HFFc6 (cell line): ENCODE measurements at regions not wholly inside any gene's neighbourhood (a gene's known extent, or its start where the extent isn't known, plus 50 kb on each side); places are given as distances from the start of the nearest gene placed in this dataset.

ENCODE experiments used
- DNase-seq: peaks from one replicate; pipeline ENCODE4 v3.0.0-alpha.2; 2018
- H3K27ac Mint-ChIP-seq: 2 replicates; pipeline ENCODE4 v1.8.0; 2020; ENCODE audit warnings: mild to moderate bottlenecking, mixed read lengths
- H3K27me3 Mint-ChIP-seq: 2 replicates; pipeline ENCODE4 v1.8.0; 2021; ENCODE audit warnings: mild to moderate bottlenecking, moderate library complexity, mixed read lengths; ENCODE audit not compliant: insufficient read depth
- H3K36me3 Mint-ChIP-seq: 2 replicates; pipeline ENCODE4 v1.8.0; 2021; ENCODE audit warnings: low read depth, mixed read lengths
- H3K4me1 Mint-ChIP-seq: 2 replicates; pipeline ENCODE4 v1.8.0; 2020; ENCODE audit warnings: low read depth, mixed read lengths
- H3K4me3 Mint-ChIP-seq: 2 replicates; pipeline ENCODE4 v1.8.0; 2020; ENCODE audit warnings: mild to moderate bottlenecking, moderate library complexity, mixed read lengths
- H3K9me3 Mint-ChIP-seq: 2 replicates; pipeline ENCODE4 v1.8.0; 2020; ENCODE audit warnings: mild to moderate bottlenecking, mixed read lengths
- TF ChIP-seq, protein P1 (sequence below): fragments of 200-600 bp; sonication (generic); IDR thresholded peaks from 2 replicates; pipeline ENCODE4 v1.5.0; 2021; ENCODE audit warnings: antibody characterized with exemption, mild to moderate bottlenecking

DNA sequence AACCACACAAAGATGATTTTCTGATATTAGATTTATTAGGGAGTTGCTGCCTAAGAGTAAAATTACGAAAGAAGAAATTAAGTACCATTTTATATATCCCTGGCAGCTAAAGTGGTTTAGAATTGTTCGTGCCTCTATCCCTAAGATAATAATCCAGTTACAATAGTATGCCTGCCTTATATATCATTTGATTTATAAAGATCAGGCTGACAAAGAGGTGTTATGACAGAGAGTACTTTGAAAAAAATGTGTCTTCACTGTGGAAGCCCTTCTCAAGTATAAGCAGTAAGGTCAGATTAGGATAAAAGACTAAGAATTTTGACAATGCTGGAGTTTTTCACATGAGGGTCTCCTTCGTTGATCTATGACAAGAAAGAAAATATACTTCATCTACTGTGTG is 619.9 kb downstream of the ADGRL2 start:
- Mint-ChIP-seq H3K36me3 (no peaks in the 10 kb centered on the region), H3K27ac (no peak overlapping the region), H3K4me3 (no peak overlapping the region), H3K4me1 (no peaks in the 10 kb centered on the region), H3K9me3 (peaks cover 14% of the 10 kb centered on the region), H3K27me3 (no peaks in the 10 kb centered on the region)
- TF ChIP-seq, protein P1, sequence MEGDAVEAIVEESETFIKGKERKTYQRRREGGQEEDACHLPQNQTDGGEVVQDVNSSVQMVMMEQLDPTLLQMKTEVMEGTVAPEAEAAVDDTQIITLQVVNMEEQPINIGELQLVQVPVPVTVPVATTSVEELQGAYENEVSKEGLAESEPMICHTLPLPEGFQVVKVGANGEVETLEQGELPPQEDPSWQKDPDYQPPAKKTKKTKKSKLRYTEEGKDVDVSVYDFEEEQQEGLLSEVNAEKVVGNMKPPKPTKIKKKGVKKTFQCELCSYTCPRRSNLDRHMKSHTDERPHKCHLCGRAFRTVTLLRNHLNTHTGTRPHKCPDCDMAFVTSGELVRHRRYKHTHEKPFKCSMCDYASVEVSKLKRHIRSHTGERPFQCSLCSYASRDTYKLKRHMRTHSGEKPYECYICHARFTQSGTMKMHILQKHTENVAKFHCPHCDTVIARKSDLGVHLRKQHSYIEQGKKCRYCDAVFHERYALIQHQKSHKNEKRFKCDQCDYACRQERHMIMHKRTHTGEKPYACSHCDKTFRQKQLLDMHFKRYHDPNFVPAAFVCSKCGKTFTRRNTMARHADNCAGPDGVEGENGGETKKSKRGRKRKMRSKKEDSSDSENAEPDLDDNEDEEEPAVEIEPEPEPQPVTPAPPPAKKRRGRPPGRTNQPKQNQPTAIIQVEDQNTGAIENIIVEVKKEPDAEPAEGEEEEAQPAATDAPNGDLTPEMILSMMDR, result no peak
- no peak for DNase-seq

DNA sequence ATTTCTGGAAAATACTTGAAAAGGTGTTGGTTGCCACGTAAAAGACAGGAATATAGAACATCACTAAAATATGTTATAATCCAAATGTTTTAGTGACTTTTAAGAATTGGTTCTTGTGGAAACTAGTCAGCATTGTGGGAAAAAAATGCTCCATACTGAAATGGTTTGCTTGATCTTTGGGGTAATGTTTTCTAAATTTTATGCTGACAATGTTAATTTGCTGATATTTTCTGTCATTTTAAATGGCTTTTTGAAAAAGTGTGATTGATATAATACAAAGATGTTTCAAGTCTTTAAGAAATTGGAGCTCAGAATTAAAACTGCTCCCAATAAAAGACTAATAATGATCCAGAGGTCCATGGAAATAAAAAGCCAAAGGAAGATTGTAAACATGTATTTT is 610.9 kb downstream of the ADGRL2 start:
- no peak for DNase-seq
- no peaks in the 10 kb centered on the region for H3K27me3 Mint-ChIP-seq
- no peaks in the 10 kb centered on the region for H3K4me1 Mint-ChIP-seq
- TF ChIP-seq, protein P1, result no peak
- no peaks in the 10 kb centered on the region for H3K36me3 Mint-ChIP-seq
- no peak overlapping the region for H3K4me3 Mint-ChIP-seq
- no peak overlapping the region for H3K27ac Mint-ChIP-seq
- peaks cover 30% of the 10 kb centered on the region for H3K9me3 Mint-ChIP-seq

DNA sequence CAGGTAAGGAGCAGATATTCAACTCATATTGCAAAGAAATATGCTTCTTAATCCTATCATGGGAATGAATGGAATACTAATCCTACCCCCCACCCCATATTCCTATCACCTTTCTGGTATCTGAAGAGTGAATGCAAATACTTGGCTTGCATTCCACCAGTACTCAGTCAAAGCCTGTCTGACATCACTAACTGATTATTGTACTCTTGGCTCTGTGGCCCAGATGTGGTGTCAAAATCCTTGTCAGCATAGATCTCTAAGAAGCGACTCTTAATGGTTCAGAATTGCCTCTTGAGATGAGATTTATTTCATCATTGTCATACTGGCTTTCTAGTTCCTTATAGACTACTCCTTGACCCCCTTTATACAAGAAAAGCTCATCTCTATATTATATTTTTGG is 604.6 kb downstream of the ADGRL2 start:
- Mint-ChIP-seq H3K4me1 (no peaks in the 10 kb centered on the region), H3K9me3 (peaks cover 32% of the 10 kb centered on the region), H3K27ac (no peak overlapping the region), H3K4me3 (no peak overlapping the region), H3K27me3 (no peaks in the 10 kb centered on the region), H3K36me3 (no peaks in the 10 kb centered on the region)
- TF ChIP-seq, protein P1, result no peak
- no peak for DNase-seq

DNA sequence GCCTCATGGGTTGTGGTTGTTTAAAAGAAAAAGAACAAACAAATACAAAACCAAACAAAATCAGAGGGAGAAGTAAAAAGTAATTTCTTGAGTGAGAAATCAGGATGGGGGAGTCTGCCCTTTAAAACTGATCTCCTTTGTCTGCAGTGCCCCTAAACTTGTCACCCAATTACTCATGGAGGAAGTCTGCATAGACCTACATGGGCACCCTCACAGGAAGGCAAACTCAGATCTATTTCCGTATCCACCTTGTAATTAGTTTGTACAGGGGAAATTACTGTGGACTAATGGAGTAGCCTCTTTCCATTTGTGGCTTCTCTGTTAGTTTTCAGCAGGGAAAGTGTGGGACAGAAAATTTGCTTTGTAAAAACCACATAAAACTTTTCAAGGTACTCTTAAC is 600.4 kb downstream of the ADGRL2 start:
- no peaks in the 10 kb centered on the region for H3K36me3 Mint-ChIP-seq
- H3K27me3 Mint-ChIP-seq, result no peaks in the 10 kb centered on the region
- TF ChIP-seq, protein P1, result no peak
- H3K9me3 Mint-ChIP-seq, result peaks cover 45% of the 10 kb centered on the region
- no peaks in the 10 kb centered on the region for H3K4me1 Mint-ChIP-seq
- H3K27ac Mint-ChIP-seq, result no peak overlapping the region
- DNase-seq, result no peak
- no peak overlapping the region for H3K4me3 Mint-ChIP-seq

DNA sequence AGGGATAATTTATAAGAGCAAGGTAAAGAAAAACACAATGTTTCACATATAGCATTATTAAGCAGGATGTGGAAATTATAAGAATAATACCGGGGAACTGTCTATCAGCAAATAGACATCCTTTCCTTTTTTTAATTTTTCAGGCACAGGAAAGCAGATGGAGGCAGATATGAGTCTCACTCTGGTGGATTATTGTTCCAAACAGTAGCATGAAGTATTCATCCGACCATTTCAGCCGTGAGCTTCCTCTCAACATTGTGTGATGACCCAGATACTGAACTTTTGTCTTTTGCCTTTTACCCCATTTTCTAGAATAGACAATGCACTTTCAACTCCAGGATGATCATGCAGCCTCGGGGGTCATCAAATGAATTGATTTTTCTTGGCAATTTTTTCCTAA is 599.8 kb downstream of the ADGRL2 start:
- Mint-ChIP-seq H3K27me3 (no peaks in the 10 kb centered on the region), H3K27ac (no peak overlapping the region), H3K36me3 (no peaks in the 10 kb centered on the region), H3K9me3 (peaks cover 43% of the 10 kb centered on the region), H3K4me3 (no peak overlapping the region), H3K4me1 (no peaks in the 10 kb centered on the region)
- no peak for DNase-seq
- TF ChIP-seq, protein P1, result no peak

DNA sequence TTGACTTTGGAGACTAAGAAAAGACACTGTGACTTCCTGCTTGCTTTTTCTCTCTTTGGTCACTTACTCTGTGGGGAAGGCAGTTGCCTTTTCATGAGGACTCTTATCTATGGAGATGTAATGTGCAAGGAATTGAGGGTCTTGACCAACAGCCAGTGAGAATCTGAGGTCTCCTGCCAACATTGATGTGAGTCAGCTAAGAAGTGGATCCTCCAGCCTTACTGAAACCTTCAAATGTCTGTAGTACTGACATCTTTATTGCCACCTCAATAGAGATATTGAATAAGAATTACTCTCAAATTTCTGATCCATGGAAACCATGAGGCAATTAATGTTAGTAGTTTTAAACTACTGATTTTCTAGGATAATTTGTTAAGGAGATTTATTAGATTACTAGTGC is 598.4 kb downstream of the ADGRL2 start:
- Mint-ChIP-seq H3K4me3 (no peak overlapping the region), H3K9me3 (peaks cover 33% of the 10 kb centered on the region), H3K27ac (no peak overlapping the region), H3K27me3 (no peaks in the 10 kb centered on the region), H3K4me1 (no peaks in the 10 kb centered on the region), H3K36me3 (no peaks in the 10 kb centered on the region)
- TF ChIP-seq, protein P1, result no peak
- DNase-seq, result no peak
